Right renal cortex interstitium (tissue), 3 donors: ENCODE measurements at regions not wholly inside any gene's neighbourhood (a gene's known extent, or its start where the extent isn't known, plus 50 kb on each side); places are given as distances from the start of the nearest gene placed in this dataset.
"Not testable (repeated sequence)": the region's sequence is repeated elsewhere in the genome, so short reads cannot be mapped to it uniquely, and the experiment has no call there.

Source experiments
- DNase-seq, 3 donors: peaks; one replicate each; pipeline ENCODE4 v3.0.0-alpha.2; 2013; ENCODE audit warnings: low read depth in 3 of 3, low spot score in 2 of 3

- no peak for DNase-seq
These were observed 311.0 kb upstream of the PODXL start for GRCh38 chr7:131867461-131867860.

- no peak for DNase-seq
These were observed 309.5 kb upstream of the PODXL start for GRCh38 chr7:131865911-131866310.

DNA sequence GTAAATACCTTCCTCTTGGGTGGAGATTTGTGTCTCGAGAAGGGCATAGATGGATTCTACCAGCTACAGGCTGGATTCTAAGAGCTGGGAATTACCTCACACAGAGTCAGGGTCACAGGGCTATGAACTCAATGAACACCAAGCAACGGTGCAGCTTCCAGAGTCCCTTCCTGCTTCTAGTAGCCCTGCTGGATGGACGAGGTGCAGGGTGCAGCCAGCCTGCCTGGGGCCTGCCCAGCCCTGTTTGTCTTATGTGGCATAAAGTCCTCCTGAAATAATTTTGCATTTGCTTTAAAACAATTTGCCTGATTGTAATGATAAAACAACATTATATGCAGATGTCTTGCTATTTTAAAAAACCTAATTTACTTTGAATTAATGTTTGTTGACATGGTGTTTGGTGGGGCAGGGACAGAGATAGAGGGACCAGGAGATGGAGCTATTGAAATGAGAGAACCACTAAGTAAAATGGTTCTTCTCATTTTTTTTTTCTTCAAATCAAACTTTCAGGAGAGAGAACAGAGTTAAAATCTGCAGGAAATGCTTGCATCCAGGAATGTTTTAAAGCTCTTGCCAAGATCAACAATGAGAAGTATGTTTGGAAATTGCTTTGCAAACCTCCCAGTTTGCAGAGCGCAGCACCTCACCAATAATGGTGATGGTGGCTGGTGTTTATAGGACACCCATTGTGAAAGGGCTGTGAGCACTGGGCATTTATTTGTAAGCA, 305.4 kb upstream of the PODXL start:
- no peak for DNase-seq

GRCh38 chr7:131859147-131859821, 302.9 kb upstream of the PODXL start:
- DNase-seq: peak in 1 of 3 donors; percentile 38

- no peak for DNase-seq
These were observed 302.2 kb upstream of the PODXL start for GRCh38 chr7:131858611-131859010.

- no peak for DNase-seq
These were observed 293.0 kb upstream of the PODXL start for GRCh38 chr7:131849472-131849871.

DNA sequence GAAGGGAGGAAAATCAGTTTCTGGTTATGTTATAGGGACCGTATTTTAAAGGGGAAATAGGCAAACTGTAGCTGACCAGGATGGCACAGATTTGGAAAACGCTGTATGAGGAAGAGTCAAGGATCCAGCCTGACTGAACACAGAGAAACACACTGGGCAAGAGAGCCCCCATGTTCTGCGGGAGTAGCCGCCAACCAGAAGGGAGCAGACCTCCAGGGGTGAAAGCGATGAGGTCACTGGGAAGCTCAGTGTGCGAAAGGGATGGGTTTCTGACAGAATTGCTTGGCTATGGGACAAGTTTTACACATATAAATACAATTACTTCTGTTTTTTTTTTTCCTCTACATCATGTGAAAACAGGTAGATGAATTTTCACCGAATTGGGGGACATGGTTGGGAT, 291.6 kb upstream of the PODXL start:
- DNase-seq: no peak

- no peak for DNase-seq
These were observed 289.3 kb upstream of the PODXL start for GRCh38 chr7:131845573-131846314.

GRCh38 chr7:131844369-131844768, 287.9 kb upstream of the PODXL start:
- DNase-seq: no peak

- DNase-seq: peak in 2 of 3 donors; percentile 44 to 61
These were observed 287.5 kb upstream of the PODXL start for GRCh38 chr7:131843898-131844331.

DNA sequence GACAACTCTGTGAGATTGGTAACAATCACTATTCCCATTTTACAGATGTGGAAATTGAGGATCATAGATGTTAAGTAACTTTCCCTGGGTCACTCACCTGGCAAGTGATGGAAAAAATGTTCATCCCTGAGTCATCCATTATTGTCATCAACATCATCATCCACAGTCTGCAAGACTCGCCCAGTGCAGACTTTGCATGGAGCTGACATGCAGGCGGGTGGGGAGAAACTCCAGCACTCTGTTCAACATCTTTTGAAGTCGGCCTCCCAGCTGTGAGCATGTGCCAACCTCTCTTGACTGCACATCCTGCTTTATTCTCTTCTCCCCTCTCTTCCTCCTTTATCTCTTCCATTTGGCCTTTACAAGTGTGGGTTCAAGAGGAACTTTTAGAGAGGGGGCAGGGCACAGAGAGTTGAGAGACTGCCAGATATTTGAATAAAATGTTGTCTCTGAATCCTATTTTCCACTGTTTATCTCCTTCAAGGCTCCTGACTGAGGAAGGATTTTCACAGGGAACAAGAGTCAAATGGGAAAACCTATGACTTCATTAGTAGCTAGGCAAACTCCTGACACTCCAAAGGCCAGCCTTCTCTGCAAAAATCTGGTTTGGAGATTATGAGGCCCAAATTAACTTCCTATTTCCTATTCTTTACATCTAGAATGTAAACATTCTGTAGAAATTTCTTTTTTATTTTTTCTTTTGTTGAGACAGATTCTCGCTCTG, 283.7 kb upstream of the PODXL start:
- DNase-seq: no peak

- DNase-seq: no peak
These were observed 280.3 kb upstream of the PODXL start for GRCh38 chr7:131836733-131837132.

- DNase-seq: no peak
These were observed 278.7 kb upstream of the PODXL start for GRCh38 chr7:131835141-131835540.

GRCh38 chr7:131830681-131831080, 274.3 kb upstream of the PODXL start:
- no peak for DNase-seq

- DNase-seq: no peak
These were observed 273.6 kb upstream of the PODXL start for GRCh38 chr7:131829947-131830558.

- DNase-seq: no peak
These were observed 271.0 kb upstream of the PODXL start for GRCh38 chr7:131827421-131827820.

DNA sequence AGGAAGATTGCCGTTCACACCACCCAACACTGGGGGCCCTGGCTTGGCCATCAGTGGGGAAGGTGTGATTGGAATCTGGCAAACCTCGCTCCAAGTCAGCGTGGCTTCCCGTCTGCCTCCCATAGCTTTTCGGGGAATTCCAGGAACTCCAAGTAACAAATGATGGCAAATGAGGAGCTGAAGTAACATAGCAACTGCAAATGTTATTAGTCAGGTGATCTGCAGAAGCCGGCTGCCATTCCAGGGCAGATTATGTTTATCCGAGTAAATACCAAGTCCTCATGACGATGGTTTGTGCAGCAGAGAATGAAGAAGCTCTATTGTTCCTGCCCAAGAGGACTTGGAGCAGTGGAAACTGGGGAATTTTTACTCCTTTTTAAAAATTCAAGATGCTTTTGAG, 270.5 kb upstream of the PODXL start:
- no peak for DNase-seq

GRCh38 chr7:131823961-131824440, 267.6 kb upstream of the PODXL start:
- DNase-seq: not testable (repeated sequence)

DNA sequence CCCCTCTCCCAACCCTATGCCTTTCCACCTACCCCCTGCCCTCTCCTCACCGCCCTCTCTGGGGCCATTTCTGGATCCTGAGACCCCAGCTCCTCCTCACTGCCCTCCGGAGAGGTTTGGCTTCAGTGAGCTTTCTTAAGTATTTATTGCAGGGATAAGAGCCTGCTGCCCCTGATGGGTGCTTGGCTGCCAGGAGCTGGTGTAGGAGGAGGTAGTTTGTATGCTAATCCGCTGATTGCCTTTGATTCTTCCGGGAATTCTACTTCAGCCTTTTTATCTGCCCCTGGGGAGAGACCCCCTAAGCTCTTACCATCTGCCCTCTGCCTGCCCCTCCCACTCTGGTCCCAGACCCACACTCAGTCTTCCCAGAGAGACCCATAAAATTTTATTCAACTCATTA, 263.5 kb upstream of the PODXL start:
- DNase-seq: no peak

- no peak for DNase-seq
These were observed 260.1 kb upstream of the PODXL start for GRCh38 chr7:131816391-131817007.
